Neural cell (in vitro differentiated cells): ENCODE measurements at regions not wholly inside any gene's neighbourhood (a gene's known extent, or its start where the extent isn't known, plus 50 kb on each side); places are given as distances from the start of the nearest gene placed in this dataset.

Experiments used
- H2AFZ ChIP-seq: fragments of 200-600, 300-800 bp; sonication (generic), shearing (Covaris generic); 2 replicates; pipeline ENCODE4 v1.6.0; 2014; ENCODE audit warnings: low read depth, mild to moderate bottlenecking, antibody characterized with exemption, low read length, moderate library complexity
- H3F3A ChIP-seq: fragments of 200-600 bp; shearing (Covaris generic); 2 replicates; pipeline ENCODE4 v1.6.1; 2016; ENCODE audit warnings: mild to moderate bottlenecking, moderate library complexity, mixed read lengths, antibody characterized with exemption, low read length; ENCODE audit not compliant: insufficient read depth, poor library complexity, severe bottlenecking
- H3K27ac ChIP-seq: fragments of 200-600, 300-800 bp; sonication (generic), shearing (Covaris generic); 2 replicates; pipeline ENCODE4 v1.5.1; 2014; ENCODE audit warnings: mild to moderate bottlenecking, low read length, moderate library complexity
- H3K27me3 ChIP-seq: fragments of 300-800, 200-600 bp; sonication (generic), shearing (Covaris generic); 2 replicates; pipeline ENCODE4 v1.6.0; 2014; ENCODE audit warnings: mild to moderate bottlenecking, low read depth, low read length, moderate library complexity; ENCODE audit not compliant: insufficient read depth
- H3K36me3 ChIP-seq: fragments of 300-800, 200-600 bp; sonication (generic), shearing (Covaris generic); 2 replicates; pipeline ENCODE4 v1.5.1; 2014; ENCODE audit warnings: mild to moderate bottlenecking, antibody characterized with exemption, low read length, moderate library complexity; ENCODE audit not compliant: insufficient read depth
- H3K4me2 ChIP-seq: fragments of 300-800, 200-600 bp; sonication (generic), shearing (Covaris generic); 2 replicates; pipeline ENCODE4 v1.6.0; 2014; ENCODE audit warnings: mild to moderate bottlenecking, low read length
- H3K4me3 ChIP-seq: fragments of 300-800, 200-600 bp; sonication (generic), shearing (Covaris generic); 2 replicates; pipeline ENCODE4 v1.5.1; 2014; ENCODE audit warnings: mild to moderate bottlenecking, low read length, moderate library complexity
- H3K79me2 ChIP-seq: fragments of 200-600 bp; shearing (Covaris generic); replicated peaks from 2 replicates; pipeline ENCODE4 v1.6.0; 2014; ENCODE audit warnings: mild to moderate bottlenecking, low read length, moderate library complexity; ENCODE audit not compliant: insufficient read depth
- H3K9ac ChIP-seq: fragments of 300-800, 200-600 bp; sonication (generic), shearing (Covaris generic); 2 replicates; pipeline ENCODE4 v1.6.1; 2016; ENCODE audit warnings: mild to moderate bottlenecking, low read length, mixed read lengths
- H3K9me2 ChIP-seq: fragments of 200-600 bp; shearing (Covaris generic); 2 replicates; pipeline ENCODE4 v1.6.1; 2016; ENCODE audit warnings: mild to moderate bottlenecking, low read length, mixed read lengths; ENCODE audit not compliant: insufficient read depth
- H3K9me3 ChIP-seq: fragments of 200-600, 300-800 bp; sonication (generic), shearing (Covaris generic); 2 replicates; pipeline ENCODE4 v1.6.1; 2016; ENCODE audit warnings: mild to moderate bottlenecking, mixed run types, low read length, moderate library complexity, mixed read lengths
- H4K20me1 ChIP-seq: fragments of 200-600 bp; shearing (Covaris generic); 2 replicates; pipeline ENCODE4 v1.6.1; 2016; ENCODE audit warnings: mild to moderate bottlenecking, mixed run types; ENCODE audit not compliant: insufficient read depth
- CTCF ChIP-seq: fragments of 450-650 bp; IDR thresholded peaks from 2 replicates; pipeline ENCODE4 v1.5.1; 2014; ENCODE audit warnings: antibody characterized with exemption, mild to moderate bottlenecking, moderate library complexity; ENCODE audit not compliant: poor library complexity, severe bottlenecking
- EP300 ChIP-seq: fragments of 450-650 bp; conservative IDR thresholded peaks from 2 replicates; pipeline ENCODE4 v1.6.1; 2014; ENCODE audit warnings: antibody characterized with exemption, mild to moderate bottlenecking, moderate library complexity; ENCODE audit not compliant: poor library complexity, severe bottlenecking
- EZH2 ChIP-seq: fragments of 200-600, 300-800 bp; shearing (Covaris generic), sonication (generic); IDR thresholded peaks from 2 replicates; pipeline ENCODE4 v1.6.1; 2014; ENCODE audit warnings: antibody characterized with exemption, low read length, borderline replicate concordance, mild to moderate bottlenecking; ENCODE audit not compliant: insufficient read depth, poor library complexity, severe bottlenecking
- MXI1 ChIP-seq: fragments of 450-650 bp; conservative IDR thresholded peaks from 2 replicates; pipeline ENCODE4 v1.6.1; 2014; ENCODE audit warnings: antibody characterized with exemption, mild to moderate bottlenecking; ENCODE audit not compliant: poor library complexity, severe bottlenecking
- POLR2AphosphoS5 ChIP-seq: IDR thresholded peaks from 2 replicates; pipeline ENCODE4 v1.6.1; 2012
- RAD21 ChIP-seq: fragments of 450-650 bp; conservative IDR thresholded peaks from 2 replicates; pipeline ENCODE4 v1.6.1; 2014; ENCODE audit warnings: antibody characterized with exemption, mild to moderate bottlenecking, moderate library complexity
- REST ChIP-seq: IDR thresholded peaks from 2 replicates; pipeline ENCODE4 v1.6.1; 2012; ENCODE audit warnings: borderline replicate concordance
- SMC3 ChIP-seq: fragments of 450-650 bp; conservative IDR thresholded peaks from 2 replicates; pipeline ENCODE4 v1.6.1; 2014; ENCODE audit warnings: antibody characterized with exemption, mild to moderate bottlenecking, moderate library complexity; ENCODE audit not compliant: poor library complexity
- TAF1 ChIP-seq: IDR thresholded peaks from 2 replicates; pipeline ENCODE4 v1.6.1; 2012; ENCODE audit warnings: low read depth

GRCh38 chr15:69568173-69569009 lies 115.8 kb downstream of the RPLP1 start:
- Histone ChIP-seq H3F3A (no peaks in the 10 kb centered on the region), H3K79me2 (no peaks in the 10 kb centered on the region), H3K4me3 (no peak overlapping the region), H3K9me3 (no peaks in the 10 kb centered on the region), H4K20me1 (no peaks in the 10 kb centered on the region), H3K9me2 (no peaks in the 10 kb centered on the region), H3K27me3 (no peaks in the 10 kb centered on the region), H2AFZ (no peak overlapping the region), H3K9ac (no peak overlapping the region), H3K4me2 (no peak overlapping the region), H3K36me3 (no peaks in the 10 kb centered on the region), H3K27ac (no peak overlapping the region)
- TF ChIP-seq POLR2AphosphoS5 = no peak
- TF ChIP-seq MXI1 = no peak
- no peak for TF ChIP-seq SMC3
- TF ChIP-seq CTCF = no peak
- no peak for TF ChIP-seq EP300
- no peak for TF ChIP-seq REST
- TF ChIP-seq TAF1 = no peak
- no peak for TF ChIP-seq RAD21
- no peak for TF ChIP-seq EZH2

- no peak overlapping the region for H3K27ac ChIP-seq
- no peaks in the 10 kb centered on the region for H3F3A ChIP-seq
- H3K4me3 ChIP-seq = no peak overlapping the region
- H3K79me2 ChIP-seq = no peaks in the 10 kb centered on the region
- TF ChIP-seq POLR2AphosphoS5 (no peak), REST (no peak), MXI1 (no peak), TAF1 (no peak), EZH2 (no peak), EP300 (no peak), SMC3 (no peak), RAD21 (no peak), CTCF (no peak)
- no peak overlapping the region for H2AFZ ChIP-seq
- no peaks in the 10 kb centered on the region for H3K9me3 ChIP-seq
- no peak overlapping the region for H3K9ac ChIP-seq
- H3K9me2 ChIP-seq = no peaks in the 10 kb centered on the region
- no peaks in the 10 kb centered on the region for H3K36me3 ChIP-seq
- no peak overlapping the region for H3K4me2 ChIP-seq
- no peaks in the 10 kb centered on the region for H3K27me3 ChIP-seq
- no peaks in the 10 kb centered on the region for H4K20me1 ChIP-seq
Measured at GRCh38 chr15:69570454-69570853, 117.8 kb downstream of the RPLP1 start.
